Ascending aorta (tissue), 2 donors: ENCODE measurements at regions not wholly inside any gene's neighbourhood (a gene's known extent, or its start where the extent isn't known, plus 50 kb on each side); places are given as distances from the start of the nearest gene placed in this dataset.

Experiments
- DNase-seq, 2 donors: peaks; one replicate each; pipeline ENCODE4 v3.0.0-alpha.2; 2019; ENCODE audit warnings: low spot score in 2 of 2
- H3K27ac ChIP-seq, 2 donors: fragments of 200-600 bp; sonication (generic); one replicate each; pipeline ENCODE4 v1.5.1; 2016 to 2017; ENCODE audit warnings: mild to moderate bottlenecking in 1 of 2
- H3K27me3 ChIP-seq: fragments of 200-600 bp; sonication (generic); one replicate; pipeline ENCODE4 v1.5.1; 2017
- H3K36me3 ChIP-seq, 2 donors: fragments of 200-600 bp; sonication (generic); one replicate each; pipeline ENCODE4 v1.5.1; 2016
- H3K4me1 ChIP-seq, 2 donors: fragments of 200-600 bp; sonication (generic); one replicate each; pipeline ENCODE4 v1.5.1; 2016 to 2017; ENCODE audit warnings: mild to moderate bottlenecking in 1 of 2
- H3K4me3 ChIP-seq, 2 donors: fragments of 200-600 bp; sonication (generic); one replicate each; pipeline ENCODE4 v1.5.1; 2016 to 2017; ENCODE audit warnings: mild to moderate bottlenecking in 1 of 2
- H3K9me3 ChIP-seq, 2 donors: fragments of 200-600 bp; sonication (generic); one replicate each; pipeline ENCODE4 v1.5.1; 2016
- intact Hi-C: fragments of 100-400 bp; cut with DNase I; formaldehyde crosslinking; loops from one replicate; pipeline ENCODE4 v1.15.1; 2023
- TF ChIP-seq, protein P1 (sequence below), 3 experiments: fragments of 200-600 bp in 2 of 3; fragments of 450-650 bp in 1 of 3; sonication (generic) in 2 of 3; IDR thresholded peaks; one replicate each; pipeline ENCODE4 v1.5.1; 2016 to 2019; ENCODE audit warnings: antibody characterized with exemption in 3 of 3, mild to moderate bottlenecking in 1 of 3, moderate library complexity in 1 of 3

DNA sequence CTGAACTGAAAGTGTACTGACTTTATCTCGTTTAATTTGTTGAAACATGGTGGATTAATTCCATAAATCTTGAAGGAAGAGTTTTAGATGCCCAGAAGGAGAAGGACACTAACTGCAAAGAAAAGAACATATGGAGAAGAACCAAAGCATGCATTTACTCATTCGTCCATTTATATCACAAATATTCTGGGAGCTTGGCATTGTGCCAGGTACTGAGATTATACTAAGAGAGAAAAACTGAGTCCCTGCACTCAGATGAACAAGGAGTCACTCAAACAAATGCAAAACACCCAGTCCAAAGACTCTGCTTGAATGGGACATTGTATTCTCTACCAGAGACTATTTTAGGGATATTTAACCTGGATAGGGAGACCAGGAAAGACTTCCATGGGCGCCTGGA, 588.0 kb upstream of the MGMT start:
- Histone ChIP-seq H3K4me1 (no peaks in the 10 kb centered on the region), H3K27me3 (no peaks in the 10 kb centered on the region), H3K27ac (no peak overlapping the region), H3K9me3 (no peaks in the 10 kb centered on the region), H3K36me3 (no peaks in the 10 kb centered on the region), H3K4me3 (no peak overlapping the region)
- DNase-seq = no peak
- TF ChIP-seq, protein P1, sequence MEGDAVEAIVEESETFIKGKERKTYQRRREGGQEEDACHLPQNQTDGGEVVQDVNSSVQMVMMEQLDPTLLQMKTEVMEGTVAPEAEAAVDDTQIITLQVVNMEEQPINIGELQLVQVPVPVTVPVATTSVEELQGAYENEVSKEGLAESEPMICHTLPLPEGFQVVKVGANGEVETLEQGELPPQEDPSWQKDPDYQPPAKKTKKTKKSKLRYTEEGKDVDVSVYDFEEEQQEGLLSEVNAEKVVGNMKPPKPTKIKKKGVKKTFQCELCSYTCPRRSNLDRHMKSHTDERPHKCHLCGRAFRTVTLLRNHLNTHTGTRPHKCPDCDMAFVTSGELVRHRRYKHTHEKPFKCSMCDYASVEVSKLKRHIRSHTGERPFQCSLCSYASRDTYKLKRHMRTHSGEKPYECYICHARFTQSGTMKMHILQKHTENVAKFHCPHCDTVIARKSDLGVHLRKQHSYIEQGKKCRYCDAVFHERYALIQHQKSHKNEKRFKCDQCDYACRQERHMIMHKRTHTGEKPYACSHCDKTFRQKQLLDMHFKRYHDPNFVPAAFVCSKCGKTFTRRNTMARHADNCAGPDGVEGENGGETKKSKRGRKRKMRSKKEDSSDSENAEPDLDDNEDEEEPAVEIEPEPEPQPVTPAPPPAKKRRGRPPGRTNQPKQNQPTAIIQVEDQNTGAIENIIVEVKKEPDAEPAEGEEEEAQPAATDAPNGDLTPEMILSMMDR (IDR thresholded peaks at IDR 0.05) = no peak
- intact Hi-C loops = no loop called here

GRCh38 chr10:128879441-128880140, 587.5 kb upstream of the MGMT start:
- no peak overlapping the region for H3K4me3 ChIP-seq
- no peaks in the 10 kb centered on the region for H3K36me3 ChIP-seq
- no peak overlapping the region for H3K27ac ChIP-seq
- no peak for DNase-seq
- intact Hi-C loops = no loop called here
- TF ChIP-seq, protein P1 (IDR thresholded peaks at IDR 0.05) = no peak
- no peaks in the 10 kb centered on the region for H3K9me3 ChIP-seq
- no peaks in the 10 kb centered on the region for H3K27me3 ChIP-seq
- H3K4me1 ChIP-seq = no peaks in the 10 kb centered on the region

DNA sequence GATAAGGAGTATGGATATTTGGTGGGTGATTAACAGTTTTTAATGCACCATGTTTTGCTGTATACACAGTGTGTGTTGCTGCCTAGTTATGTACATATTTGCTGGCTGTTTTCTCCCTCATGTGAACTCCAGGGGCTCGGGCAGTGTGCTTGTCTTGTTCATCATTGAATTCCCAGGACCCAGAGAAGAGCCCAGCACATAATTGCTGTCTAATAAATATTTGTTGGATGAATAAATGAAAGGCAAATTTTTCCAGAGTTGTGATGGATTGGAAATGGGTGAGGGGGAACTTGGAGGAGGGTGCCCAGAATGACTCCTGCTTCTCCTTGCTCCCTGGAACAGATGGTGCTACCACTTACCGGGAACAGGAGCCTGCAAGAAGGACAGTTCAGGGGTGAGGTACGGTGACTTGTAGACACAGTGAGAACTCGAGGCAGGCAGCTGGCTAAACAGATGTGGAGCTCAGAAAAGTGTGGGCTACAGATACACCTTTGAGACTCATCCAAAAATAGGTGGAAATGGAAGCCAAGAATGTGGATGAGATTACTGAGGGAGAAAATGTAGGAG, 586.8 kb upstream of the MGMT start:
- Histone ChIP-seq H3K27ac (no peak overlapping the region), H3K4me3 (no peak overlapping the region), H3K9me3 (no peaks in the 10 kb centered on the region), H3K27me3 (no peaks in the 10 kb centered on the region), H3K36me3 (no peaks in the 10 kb centered on the region), H3K4me1 (no peaks in the 10 kb centered on the region)
- TF ChIP-seq, protein P1 (IDR thresholded peaks at IDR 0.05) = no peak
- intact Hi-C loops = no loop called here
- no peak for DNase-seq

DNA sequence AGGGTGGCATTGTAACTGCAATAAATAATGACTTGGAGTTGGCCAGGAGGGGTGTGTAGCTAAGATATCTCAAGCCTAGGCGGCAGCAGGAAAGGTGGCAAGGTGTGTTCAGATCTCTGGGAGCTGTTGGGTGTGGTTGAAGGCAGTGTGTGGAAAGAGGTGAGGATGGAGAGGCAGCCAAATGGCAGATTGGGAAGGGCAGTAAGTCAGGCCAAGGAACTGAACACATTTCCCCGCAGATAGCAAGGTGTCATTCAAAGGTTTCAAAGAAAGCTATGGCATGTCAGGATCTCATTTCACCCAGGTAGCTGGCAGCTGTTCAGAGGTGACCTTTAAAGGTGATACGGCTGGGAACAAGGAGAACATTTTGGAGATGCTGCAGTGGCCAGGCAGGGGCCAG, 586.0 kb upstream of the MGMT start:
- H3K27me3 ChIP-seq = no peaks in the 10 kb centered on the region
- no peak overlapping the region for H3K4me3 ChIP-seq
- H3K27ac ChIP-seq = no peak overlapping the region
- TF ChIP-seq, protein P1 (IDR thresholded peaks at IDR 0.05) = no peak
- no peak for DNase-seq
- no peaks in the 10 kb centered on the region for H3K36me3 ChIP-seq
- intact Hi-C loops = no loop called here
- no peaks in the 10 kb centered on the region for H3K4me1 ChIP-seq
- no peaks in the 10 kb centered on the region for H3K9me3 ChIP-seq

- Histone ChIP-seq H3K4me1 (no peaks in the 10 kb centered on the region), H3K4me3 (no peak overlapping the region), H3K27me3 (no peaks in the 10 kb centered on the region), H3K9me3 (no peaks in the 10 kb centered on the region), H3K36me3 (no peaks in the 10 kb centered on the region), H3K27ac (no peak overlapping the region)
- no peak for DNase-seq
- intact Hi-C loops = no loop called here
- TF ChIP-seq, protein P1 (IDR thresholded peaks at IDR 0.05) = no peak
These were observed 583.6 kb upstream of the MGMT start for GRCh38 chr10:128883231-128884032.
